ENCODE measurements at regions not wholly inside any gene's neighbourhood (a gene's known extent, or its start where the extent isn't known, plus 50 kb on each side); places are given as distances from the start of the nearest gene placed in this dataset.

GRCh38 chr14:43143106-43143505 lies 1364.0 kb downstream of the FSCB start:
- TF ChIP-seq CTCF (IDR thresholded peaks at IDR 0.05) = no peak
- TF ChIP-seq POLR2A (IDR thresholded peaks at IDR 0.05) = no peak

All from lower leg skin (tissue), 3 donors.